DMS114 treated with DMSO at 0.1 percent for 48 hours (cell line): ENCODE measurements at regions not wholly inside any gene's neighbourhood (a gene's known extent, or its start where the extent isn't known, plus 50 kb on each side); places are given as distances from the start of the nearest gene placed in this dataset.
"Not testable (repeated sequence)": the region's sequence is repeated elsewhere in the genome, so short reads cannot be mapped to it uniquely, and the experiment has no call there.

Source experiments
- DNase-seq: peaks from one replicate; lab custom pipeline; 2025; ENCODE audit not compliant: unreplicated experiment; lab: John Stamatoyannopoulos, UW

GRCh38 chr3:55297706-55298105, 189.4 kb downstream of the WNT5A start:
- no peak for DNase-seq

DNA sequence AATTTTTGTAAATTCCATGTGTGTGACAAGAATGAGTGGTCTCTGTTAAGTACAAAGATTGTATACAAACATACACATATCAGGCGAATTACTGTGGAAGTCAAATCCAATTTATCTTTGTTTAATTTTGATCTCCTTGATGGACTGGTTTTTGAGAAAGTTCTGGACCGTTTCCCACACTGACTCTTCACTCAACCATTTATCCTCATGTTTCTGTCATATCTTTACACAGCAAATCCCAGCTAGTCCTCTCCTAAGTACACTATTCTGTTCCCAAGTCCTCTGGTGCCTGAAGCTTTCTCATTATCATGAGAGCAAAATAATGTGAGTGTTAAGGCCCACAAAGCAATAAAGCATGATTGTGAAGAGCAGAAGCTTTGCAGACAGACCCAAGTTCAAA, 189.9 kb downstream of the WNT5A start:
- DNase-seq, result no peak

GRCh38 chr3:55296791-55297190, 190.3 kb downstream of the WNT5A start:
- DNase-seq, result no peak

GRCh38 chr3:55296030-55296429, 191.1 kb downstream of the WNT5A start:
- no peak for DNase-seq

- DNase-seq, result no peak
Measured at GRCh38 chr3:55294557-55294956, 192.5 kb downstream of the WNT5A start.

DNA sequence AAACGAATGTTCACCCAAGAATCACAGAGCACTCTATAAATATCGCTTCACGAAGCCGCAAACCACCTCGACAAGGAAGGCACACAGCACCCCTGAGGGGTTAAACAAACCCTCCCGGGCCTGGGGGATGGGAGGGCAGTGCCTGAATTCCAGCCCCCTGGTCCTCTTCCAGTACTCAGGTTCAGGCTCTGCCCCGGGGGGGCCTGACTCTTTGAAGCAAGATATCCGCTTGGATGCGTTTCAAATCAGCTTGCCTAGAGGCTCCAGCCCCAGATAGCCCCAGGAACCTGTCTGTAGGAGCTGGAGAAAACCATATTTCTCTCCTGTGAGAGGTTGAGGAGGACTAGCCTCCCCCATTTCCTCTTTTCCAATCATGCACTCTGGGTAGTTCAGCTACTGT, 194.7 kb downstream of the WNT5A start:
- DNase-seq, result no peak

GRCh38 chr3:55288657-55289056, 198.4 kb downstream of the WNT5A start:
- DNase-seq, result no peak

DNA sequence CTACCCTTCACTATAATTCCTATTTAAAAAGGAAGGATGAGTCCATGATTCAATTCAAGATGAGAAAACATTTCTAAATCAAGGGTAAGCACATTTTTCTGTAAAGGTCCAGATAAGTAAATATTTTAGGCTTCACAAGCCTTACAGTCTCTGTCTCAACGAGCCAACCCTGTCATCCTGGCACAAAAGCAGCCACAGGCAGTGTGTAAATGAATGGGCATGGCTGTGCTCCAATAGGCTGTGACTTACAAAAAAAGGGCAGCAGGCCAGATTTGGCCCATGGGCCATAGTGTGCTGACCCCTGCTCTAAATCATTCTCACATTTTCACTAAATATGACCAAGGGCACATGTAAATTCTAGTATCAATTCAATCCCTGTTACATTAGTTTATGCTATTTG, 200.4 kb downstream of the WNT5A start:
- no peak for DNase-seq

DNA sequence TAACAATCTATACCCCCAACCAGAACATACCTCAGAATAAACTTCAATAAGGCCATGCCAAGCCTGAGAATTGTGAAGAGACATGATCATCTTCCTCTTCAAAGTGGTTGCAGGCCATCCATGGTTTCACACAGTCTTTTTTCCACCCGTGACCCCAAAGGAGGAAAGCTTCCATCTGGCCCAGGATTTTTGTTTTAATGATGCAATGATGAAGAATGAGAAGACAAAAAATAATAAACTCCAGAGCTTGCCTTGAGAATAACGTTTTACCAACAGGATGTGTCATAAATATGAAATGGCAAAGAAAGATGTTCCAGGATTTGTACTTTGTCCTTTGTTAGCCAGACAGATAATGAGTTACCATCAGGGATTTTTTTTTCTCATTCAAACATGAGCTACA, 201.9 kb downstream of the WNT5A start:
- no peak for DNase-seq

DNA sequence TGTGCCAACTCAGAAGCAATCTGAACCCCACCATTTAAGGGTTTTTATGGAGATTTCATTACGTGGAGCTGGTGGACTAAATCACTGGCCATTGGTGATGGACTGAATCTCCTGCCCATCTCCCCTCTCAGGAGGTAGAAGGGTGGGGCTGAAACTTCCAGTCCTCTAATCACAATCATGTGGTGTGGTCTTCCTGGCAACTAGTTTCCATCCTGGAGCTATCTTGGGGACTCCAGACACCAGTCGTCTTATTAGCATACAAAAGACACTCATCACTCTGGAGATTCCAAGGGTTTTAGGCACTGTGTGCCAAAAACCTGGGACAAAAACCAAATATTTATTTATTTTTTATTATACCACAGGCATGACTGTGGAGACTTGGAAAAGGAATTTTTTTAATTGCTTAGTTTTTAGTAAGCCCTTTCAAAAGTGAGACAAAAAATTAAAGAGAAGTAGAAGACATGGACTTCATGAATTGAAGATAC, 203.6 kb downstream of the WNT5A start:
- DNase-seq, result no peak

GRCh38 chr3:55282994-55283393, 204.1 kb downstream of the WNT5A start:
- DNase-seq, result no peak

DNA sequence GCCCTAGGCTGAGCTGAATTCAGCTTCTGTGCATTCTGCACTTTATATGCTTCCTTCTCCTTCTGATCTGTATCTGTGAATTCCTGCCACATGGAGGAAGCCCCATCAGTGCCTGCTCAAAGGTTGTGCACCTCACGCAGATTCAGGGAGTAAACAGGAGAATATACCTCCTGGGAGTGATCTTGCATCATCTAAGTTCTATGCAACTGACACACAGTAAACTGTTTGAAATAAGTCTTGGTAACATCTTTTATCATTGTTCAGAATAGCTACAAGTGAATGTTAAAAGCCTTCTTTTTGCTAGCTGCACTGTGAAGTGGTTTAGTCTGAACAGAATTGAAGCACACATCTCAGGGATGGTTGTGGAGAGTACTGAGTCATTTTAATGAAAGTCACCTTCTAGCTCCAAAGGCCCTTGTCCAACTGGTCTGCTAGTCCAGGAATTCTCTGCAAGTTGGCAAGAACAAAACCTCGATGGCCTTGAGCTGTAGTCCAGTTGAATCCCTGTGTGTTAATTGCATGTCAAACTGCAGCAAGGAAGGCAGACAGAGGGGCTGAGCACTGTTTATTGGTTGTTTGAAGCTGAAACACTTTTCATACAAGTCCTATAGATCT, 215.0 kb downstream of the WNT5A start:
- no peak for DNase-seq

GRCh38 chr3:55271549-55271948, 215.6 kb downstream of the WNT5A start:
- DNase-seq, result no peak

- no peak for DNase-seq
Measured at GRCh38 chr3:55270976-55271375, 216.1 kb downstream of the WNT5A start.

- DNase-seq, result no peak
Measured at GRCh38 chr3:55269636-55270035, 217.5 kb downstream of the WNT5A start.

GRCh38 chr3:55269096-55269495, 218.0 kb downstream of the WNT5A start:
- no peak for DNase-seq

GRCh38 chr3:55267206-55267930, 219.7 kb downstream of the WNT5A start:
- no peak for DNase-seq

GRCh38 chr3:55264919-55265318, 222.2 kb downstream of the WNT5A start:
- no peak for DNase-seq

GRCh38 chr3:55252921-55253320, 234.2 kb downstream of the WNT5A start:
- no peak for DNase-seq

- not testable (repeated sequence) for DNase-seq
Measured at GRCh38 chr3:55249156-55249555, 237.9 kb downstream of the WNT5A start.

- DNase-seq, result no peak
Measured at GRCh38 chr3:55247666-55248065, 239.4 kb downstream of the WNT5A start.

GRCh38 chr3:55246033-55246432, 241.1 kb downstream of the WNT5A start:
- DNase-seq, result no peak

DNA sequence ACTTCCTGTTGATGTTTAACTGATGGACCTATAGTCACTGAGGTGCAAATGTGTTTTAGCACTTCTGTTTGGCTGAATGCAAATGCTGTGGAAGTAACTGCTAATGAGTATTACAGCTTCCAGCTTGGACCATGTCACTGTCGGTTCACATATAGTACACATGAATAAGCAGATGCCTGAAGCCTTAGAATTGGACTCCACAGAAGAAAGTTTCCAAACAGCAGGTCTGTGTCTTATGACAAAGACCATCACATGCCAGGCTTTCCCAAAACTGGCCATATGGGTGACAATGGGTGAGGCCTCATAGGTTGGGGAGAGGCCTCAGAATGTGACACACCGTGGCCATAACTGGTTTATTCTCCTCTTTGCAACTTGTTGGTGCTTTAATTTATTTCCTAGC, 241.8 kb downstream of the WNT5A start:
- no peak for DNase-seq
